HG03457 (cell line): ENCODE measurements at regions not wholly inside any gene's neighbourhood (a gene's known extent, or its start where the extent isn't known, plus 50 kb on each side); places are given as distances from the start of the nearest gene placed in this dataset.
"Not testable (repeated sequence)": the region's sequence is repeated elsewhere in the genome, so short reads cannot be mapped to it uniquely, and the experiment has no call there.

Source experiments
- ATAC-seq: cut with Tn5 transposase; IDR thresholded peaks from one replicate; pipeline ENCODE4 v1.9.1; 2021; ENCODE audit warnings: moderate number of reproducible peaks; ENCODE audit not compliant: unreplicated experiment

DNA sequence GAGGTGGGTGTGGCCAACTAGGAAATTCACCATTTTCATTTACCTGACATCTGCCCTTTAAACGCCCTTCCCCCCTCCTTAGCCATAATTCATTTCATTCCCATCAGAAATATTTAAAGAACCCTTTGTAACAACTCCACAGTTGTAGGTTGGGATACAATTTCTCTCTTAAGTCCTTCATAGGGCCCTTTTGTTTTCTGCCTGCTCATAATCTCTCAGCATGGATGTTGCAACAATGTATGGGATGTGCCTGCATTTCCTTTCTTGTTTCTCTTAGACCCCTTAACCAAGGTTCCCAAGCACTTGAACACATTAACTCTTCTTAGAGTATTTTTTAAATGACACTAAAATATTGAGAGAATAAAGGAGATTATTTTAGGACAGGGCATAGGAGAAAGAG is 51.7 kb upstream of the MYO10 start:
- ATAC-seq: no peak

DNA sequence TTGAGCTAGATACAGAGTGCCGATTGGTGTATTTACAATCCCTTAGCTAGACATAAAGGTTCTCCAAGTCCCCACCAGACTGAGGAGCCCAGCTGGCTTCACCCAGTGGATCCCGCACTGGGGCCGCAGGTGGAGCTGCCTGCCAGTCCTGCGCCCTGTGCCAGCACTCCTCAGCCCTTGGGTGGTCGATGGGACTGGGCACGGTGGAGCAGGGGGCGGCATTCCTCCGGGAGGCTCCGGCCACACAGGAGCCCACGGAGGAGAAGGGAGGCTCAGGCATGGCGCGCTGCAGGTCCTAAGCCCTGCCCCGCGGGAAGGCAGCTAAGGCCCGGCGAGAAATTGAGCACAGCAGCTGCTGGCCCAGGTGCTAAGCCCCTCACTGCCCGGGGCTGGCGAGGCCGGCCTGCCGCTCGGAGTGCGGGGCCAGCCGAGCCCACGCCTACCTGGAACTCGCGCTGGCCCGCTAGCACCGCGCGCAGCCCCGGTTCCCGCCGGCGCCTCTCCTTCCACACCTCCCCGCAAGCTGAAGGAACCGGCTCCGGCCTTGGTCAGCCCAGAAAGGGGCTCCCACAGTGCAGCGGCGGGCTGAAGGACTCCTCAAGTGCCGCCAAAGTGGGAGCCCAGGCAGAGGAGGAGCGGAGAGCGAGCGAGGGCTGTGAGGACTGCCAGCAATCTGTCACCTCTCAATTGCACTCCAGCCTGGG is 54.9 kb upstream of the MYO10 start:
- not testable (repeated sequence) for ATAC-seq

DNA sequence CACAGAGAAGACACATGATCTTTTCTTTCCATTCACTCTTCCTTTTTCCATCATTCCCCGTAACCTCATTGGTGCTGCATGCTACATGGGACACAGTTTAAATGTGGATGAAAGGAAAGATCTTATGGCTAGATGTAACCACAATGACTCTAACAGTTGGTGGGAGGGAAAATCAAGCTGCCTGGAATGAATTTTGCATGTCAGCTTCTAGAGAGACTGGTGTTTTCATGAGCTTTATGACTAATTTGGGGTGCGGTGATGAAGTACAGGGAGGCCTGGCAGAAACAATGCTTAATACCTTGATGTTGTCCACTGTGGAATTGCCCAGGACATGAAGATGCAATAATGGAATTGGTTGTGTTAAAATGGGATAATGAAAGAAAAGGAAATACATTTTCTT is 55.9 kb upstream of the MYO10 start:
- ATAC-seq: no peak

DNA sequence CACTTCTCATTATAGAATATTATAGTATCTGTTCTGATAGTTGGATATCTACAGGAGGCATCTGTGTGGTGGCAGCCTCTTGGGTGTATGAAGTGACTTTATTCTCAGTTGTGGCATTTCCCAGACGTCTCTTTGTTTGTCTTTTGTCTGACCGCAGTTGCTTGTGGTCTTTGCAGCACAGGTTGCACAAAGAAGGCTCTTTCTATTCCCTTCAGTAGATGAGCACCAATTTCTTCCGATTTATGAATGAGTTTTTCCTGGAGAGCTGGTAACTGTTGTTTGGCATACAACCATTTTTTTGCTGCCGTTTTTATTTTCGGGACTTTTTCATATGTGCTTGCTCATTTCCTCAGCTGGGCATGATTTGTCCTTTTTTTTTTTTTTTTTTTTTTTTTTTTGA is 56.4 kb upstream of the MYO10 start:
- no peak for ATAC-seq

DNA sequence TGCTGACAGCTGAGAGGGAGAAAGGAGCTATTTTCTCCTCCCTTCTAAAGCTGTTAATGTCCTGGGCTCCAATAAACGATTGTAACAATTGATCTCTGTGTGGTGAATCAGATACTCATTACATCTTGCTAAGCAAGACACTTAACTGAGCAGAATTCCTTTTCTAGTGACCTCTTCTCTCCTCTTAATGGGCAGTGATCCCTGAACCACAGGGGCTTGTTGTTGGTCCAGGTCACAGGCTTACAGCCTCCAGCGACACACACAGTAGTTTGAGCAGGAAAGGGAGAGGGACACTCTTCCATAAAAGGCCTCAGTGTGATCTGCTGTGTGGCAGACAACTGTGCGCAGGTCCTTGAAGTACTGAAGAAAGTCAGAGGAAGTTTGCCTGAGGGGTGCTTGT is 58.5 kb upstream of the MYO10 start:
- no peak for ATAC-seq

DNA sequence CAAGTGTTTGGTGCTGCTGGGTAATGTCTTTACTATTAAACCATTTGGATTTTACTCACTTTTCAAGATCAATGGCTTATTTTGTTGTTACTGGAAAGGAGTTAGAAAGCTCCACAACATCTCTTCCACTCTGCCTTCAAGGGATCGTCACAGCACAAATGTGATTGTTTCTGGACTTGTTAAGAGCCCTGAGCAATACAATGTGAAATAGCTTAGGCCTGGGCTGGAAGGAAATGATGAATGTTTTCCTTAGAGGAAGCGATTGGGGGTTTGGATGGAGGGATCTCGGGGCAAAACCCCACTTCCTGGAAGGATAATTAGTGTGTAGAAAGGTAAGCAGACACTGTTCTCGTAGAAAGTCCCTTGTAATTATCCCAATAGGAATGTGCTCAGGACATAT is 59.3 kb upstream of the MYO10 start:
- ATAC-seq: no peak

DNA sequence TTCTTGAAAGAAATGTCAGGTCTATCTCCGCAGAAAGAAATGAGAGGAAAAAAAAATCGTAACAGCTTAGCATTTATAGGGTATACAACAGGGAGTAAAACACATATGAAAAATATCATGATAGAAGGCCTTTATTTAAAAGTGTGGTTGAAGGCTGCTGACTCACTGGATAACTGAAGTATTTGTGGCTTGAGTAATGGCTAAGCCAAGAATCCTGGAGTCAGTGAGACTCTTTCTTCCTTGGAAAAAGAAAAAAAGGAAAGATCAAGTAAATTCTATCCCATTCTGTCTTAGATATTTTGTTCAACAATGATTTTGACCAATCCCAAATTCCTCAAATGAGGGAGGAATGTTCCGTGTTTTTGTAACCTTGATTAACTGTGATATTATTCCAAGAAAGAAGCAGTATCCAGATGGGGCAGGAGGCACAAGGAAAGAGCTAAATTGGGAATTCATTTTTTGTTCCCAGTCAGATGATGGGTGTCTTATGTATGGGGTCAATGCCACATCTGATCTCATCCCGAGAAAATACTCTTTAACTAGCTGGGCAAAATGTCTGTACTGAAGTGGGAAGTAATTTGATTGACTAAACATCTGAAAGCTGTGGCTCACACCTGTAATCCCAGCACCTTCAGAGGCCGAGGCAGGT is 64.3 kb upstream of the MYO10 start:
- no peak for ATAC-seq

DNA sequence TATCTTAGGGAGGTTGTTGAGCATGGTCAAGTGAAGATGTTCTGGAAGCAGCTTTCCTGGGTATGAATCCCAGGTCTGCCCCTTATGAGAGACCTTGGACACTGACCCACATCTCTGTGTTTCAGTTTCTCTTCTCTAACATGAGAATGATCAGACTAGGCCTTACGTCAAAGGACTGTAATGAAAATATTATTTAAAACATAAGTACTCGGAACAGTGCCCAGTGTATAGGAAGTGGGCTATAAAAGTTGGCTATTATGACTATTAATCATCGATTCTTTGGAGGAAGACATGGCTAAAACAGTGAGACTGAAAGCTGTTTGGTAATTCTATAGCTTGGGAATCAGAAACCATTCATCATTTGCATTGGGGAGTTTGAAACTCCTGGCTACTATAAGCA is 65.3 kb upstream of the MYO10 start:
- ATAC-seq: no peak

DNA sequence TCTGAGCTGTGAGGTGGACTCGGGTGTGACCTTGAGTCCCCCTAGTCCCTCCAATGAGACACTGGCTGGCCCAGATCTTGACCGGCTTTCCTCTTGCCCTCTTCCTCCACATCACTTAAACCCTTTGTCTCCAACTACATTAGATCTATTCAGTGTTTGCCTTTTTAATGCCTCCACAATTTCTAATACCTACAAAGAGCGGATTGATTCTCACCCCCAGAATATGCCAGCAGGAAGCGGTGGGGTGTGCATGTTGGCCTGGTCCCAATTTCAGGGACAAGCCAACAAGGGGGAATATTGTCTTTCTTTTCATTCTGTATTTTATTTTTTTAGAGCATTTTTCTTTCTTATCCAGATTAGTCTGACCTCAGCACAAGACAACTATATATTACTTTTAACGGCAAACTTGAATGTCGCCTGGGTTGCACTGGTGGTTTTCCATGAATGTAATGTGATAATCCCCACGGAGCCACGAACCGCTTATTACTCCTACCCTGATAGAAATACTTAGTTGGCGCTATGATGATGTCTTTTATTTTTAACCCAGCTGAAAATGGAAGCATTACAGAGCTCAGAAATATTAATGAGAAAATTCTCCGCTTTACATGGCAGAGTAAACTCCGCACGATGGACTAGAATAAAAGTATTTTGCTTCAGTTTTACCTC is 68.5 kb upstream of the MYO10 start:
- ATAC-seq: no peak

DNA sequence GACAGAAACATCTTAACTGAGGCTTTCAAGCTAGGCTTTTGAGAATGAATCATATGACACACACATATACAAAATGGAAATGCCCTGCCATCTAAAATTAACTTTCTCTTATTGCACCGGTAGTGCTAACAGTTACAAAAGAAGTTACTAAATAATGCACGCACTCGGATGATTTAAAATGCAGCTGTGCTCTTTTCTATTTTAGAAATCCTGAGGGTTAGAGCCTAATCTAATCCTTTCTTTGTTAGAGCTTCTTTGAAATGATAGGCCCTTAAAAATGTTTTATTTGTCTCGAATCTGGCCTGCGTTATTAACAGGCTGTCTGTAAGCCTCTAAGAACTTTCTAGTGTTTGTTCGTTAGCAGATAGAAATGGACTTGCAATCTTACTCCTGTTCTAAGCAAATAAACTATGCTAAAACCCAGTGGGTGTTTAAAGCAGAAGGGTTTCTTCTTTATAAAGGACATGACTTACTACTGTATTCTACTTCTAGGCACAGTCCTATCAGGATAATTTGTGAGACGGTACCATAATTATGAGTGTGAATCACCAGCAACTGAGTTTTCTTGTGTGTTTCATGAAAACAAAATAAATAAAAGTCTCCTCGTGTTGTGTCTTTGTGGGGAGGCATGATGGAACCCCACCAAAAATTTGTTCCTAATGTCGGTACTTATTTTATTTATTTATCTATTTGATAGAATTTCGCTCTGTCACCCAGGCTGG is 69.2 kb upstream of the MYO10 start:
- no peak for ATAC-seq

DNA sequence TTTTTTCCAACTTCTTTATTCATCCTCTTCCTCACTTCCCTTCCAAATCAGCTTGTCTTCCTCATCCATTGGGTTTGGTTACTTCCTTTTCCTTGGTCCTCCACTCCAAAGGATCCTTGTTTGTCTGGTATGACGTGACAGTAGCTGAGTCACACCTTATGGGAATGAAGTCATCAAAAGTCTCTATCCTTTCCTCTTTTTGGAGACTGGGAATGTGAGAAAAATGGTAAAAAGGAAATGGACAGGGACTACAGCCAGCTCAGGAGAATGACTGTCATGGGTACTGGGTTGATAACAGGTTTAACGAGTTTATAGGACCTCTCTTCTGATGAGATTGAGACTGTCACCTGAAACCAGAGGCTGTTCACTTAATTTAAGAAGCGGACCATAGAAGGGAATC is 76.2 kb upstream of the MYO10 start:
- no peak for ATAC-seq

DNA sequence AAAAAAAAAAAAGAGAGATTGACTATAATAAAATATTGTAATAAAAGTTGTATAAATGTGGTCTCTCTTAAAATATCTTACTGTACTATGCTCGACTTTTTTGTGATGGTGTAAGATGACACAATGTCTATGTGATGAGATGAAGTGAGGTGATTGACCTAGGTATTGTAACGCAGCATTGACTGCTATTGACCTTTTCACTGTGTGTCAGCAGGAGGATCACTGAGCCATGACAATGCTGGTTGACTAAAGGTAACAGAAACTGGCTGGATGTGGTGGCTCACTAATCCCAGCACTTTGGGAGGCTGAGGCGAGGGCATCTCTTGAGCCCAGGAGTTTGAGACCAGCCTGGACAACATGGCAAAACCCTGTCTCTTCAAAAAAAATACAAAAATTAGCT is 78.6 kb upstream of the MYO10 start:
- ATAC-seq: no peak

DNA sequence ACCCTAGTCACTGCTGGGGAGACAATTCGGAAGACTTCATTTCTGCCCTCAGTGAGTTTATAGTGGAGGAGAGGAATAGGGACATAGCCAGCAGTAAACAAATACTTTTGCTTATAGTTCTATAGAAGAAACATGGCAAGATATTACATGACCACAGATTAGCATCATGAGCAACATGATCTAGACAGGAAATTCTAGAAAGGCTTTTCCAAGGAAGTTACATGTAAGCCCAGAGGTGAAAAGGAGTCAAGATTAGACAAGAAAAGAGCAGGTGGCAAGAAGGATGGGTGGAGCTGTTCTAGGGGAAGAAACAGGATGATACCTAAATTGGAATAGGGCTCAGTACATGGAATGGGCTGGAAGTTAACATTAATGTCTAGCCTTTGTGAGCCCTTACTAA is 82.8 kb upstream of the MYO10 start:
- ATAC-seq: no peak

DNA sequence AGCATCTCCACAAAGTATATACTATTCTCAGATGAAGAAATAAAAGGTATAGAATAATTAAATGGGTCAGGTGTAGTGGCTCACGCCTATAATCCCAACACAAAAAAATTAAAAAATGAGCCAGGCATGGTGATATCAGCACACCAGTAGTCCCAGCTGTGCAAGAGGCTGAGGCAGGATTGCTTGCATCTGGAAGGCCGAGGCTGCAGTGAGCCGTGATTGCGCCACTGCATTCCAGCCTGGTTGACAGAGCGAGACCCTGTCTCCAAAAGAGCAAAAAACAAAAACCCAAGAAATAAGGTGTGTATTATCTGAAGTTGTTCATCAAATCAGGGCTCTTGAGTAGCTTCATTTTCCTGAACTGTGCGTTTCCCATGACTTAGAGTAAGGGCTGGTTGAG is 83.2 kb upstream of the MYO10 start:
- ATAC-seq: no peak

DNA sequence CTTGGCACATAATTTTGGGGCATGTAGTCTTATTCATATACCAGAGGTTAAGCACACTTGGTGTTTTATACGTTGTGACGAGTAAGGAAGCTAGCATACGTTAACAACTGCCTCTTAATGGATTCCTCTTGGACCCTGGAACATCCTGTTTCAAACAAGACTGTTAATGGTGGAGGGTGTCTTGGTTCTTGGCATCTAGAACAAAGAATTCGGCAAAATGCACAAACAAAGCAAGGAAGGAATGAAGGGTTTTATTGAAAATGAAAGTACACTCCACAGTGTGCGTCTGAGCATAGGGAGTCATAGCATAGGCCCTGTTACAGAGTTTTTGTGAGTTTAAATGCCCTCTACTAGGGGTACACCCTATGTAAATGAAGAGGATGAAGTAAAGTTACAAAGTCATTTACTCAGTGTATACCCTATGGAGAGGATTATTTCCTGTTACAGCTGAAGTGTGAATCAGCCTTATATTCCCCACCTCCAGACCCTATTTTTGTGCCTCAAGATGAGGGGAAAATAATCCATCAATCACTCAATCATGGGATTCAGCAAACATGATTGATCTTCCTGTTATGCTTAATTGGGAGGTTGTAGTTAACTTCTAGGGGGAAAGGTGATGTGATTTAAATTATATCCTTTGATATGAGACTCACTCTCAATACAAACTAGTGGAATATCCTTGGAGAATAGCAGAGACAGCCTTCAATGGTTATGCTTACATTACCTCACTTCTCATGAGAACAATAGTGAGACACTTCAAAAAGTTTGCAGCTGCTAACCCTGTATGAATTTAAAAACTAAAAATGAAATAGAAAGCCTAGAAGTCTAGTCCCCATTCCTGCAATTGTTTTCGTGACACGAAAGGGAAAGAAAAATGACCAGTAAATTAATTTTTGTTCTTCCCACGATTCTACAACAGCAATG is 84.9 kb upstream of the MYO10 start:
- ATAC-seq: no peak

DNA sequence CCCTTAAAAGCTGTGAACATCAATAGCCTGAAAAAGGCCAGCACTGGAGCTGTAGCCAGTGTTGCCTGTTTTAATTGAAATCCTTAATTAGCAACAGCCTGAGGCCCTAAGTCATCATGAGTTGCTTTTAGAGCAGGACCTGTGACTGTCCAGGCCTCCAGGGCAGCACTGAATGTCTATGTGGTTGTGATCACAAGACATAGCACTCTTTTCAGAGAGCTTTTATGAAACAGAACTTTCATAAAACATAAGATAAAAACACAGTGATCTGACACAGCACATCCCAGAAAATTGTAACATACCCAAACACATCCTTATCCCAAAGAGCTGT is 85.5 kb upstream of the MYO10 start:
- no peak for ATAC-seq

DNA sequence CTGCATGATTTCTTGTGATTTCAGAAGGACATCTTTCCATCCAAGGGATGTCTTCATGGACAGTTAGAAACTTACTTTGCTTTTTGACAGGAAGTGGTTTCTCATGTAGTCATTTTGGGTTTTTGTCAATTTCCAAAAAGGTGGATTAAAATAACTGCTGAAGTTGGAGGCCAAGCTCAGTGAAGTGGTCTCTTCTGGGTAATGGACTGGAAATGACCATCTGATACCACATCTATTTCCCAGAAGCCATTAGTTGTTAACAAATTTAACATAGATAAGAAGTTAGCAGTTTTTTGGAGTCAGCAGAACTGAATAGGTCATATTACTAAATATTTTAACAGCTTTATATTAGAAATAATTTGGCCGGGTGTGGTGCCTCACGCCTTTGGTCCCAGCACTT is 86.2 kb upstream of the MYO10 start:
- no peak for ATAC-seq

DNA sequence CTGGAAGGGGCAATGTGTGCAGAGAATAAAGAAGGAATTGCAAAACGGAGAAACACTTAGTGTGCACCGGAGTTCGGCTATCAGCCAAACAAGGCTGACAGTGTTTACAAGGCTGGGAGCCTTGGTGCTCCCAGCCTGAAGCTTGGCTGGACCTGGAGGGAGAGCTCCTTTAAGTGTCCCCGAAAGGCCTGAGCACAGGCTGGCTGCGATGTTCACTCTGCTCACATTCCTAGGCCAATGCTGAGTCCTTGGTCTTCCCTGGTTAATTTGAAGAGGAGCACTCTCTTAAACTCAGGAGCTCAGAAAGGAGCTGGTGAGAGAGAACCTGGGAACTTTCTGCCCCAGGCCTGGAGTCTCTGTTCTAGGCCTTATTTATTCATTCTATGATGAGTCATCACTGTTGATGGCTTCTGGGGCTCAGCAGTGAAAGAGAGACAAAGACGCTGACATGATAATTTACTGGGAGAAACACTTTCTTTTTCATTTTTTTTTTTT is 88.6 kb upstream of the MYO10 start:
- no peak for ATAC-seq

DNA sequence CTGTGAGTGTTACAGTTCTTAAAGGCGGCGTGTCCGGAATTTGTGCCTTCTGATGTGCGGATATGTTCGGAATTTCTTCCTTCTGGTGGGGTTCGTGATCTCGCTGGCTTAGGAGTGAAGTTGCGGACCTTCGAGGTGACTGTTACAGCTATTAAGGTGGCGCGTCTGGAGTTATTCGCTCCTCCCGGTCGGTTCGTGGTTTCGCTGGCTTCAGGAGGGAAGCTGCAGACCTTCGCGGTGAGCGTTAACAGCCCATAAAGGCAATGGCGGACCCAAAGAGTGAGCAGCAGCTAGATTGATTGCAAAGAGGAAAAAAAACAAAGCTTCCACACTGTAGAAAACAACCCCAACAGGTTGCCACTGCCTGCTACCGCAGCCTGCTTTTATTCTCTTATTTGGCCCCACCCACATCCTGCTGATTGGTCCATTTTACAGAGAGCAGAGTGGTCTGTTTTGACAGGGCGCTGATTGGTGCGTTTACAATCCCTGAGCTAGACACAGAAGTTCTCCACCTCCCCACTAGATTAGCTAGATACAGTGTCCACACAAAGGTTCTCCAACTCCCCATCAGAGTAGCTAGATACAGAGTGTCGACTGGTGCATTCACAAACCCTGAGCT is 95.7 kb upstream of the MYO10 start:
- not testable (repeated sequence) for ATAC-seq

DNA sequence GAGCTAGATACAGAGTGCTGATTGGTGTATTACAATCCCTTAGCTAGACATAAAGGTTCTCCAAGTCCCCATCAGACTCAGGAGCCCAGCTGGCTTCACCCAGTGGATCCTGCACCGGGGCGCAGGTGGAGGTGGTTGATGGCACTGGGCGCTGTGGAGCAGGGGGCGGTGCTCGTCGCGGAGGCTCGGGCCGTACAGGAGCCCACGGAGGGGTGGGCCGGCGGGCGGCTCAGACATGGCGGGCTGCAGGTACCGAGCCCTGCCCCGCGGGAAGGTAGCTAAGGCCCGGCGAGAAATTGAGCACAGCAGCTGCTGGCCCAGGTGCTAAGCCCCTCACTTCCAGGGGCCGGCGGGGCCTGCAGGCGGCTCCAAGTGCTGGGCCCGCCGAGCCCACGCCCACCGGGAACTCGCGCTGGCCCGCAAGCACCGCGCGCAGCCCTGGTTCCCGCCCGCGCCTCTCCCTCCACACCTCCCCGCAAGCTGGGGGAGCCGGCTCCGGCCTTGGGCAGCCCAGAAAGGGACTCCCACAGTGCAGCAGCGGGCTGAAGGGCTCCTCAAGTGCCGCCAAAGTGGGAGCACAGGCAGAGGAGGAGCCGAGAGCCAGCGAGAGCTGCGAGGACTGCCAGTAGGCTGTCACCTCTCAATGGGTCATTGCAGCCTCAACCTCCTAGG is 96.4 kb upstream of the MYO10 start:
- ATAC-seq: not testable (repeated sequence)
